Mesenchymal stem cell (in vitro differentiated cells and primary cell): ENCODE measurements at regions not wholly inside any gene's neighbourhood (a gene's known extent, or its start where the extent isn't known, plus 50 kb on each side); places are given as distances from the start of the nearest gene placed in this dataset.
A peak's percentile ranks its signal among the peaks of the same experiment; 100 is the strongest.

Experiments
- DNase-seq: peaks from one replicate; pipeline ENCODE4 v3.0.0-alpha.2; 2013
- H2AFZ ChIP-seq: one replicate; pipeline ENCODE4 v1.6.1; 2013; ENCODE audit warnings: low read depth, mild to moderate bottlenecking, control low read depth, inconsistent platforms, low read length, moderate library complexity
- H2AK5ac ChIP-seq: 2 replicates; pipeline ENCODE4 v1.6.1; 2013; ENCODE audit warnings: low read length, moderate library complexity, mild to moderate bottlenecking, inconsistent platforms; ENCODE audit not compliant: severe bottlenecking
- H2BK120ac ChIP-seq: one replicate; pipeline ENCODE4 v1.6.1; 2013; ENCODE audit warnings: low read depth, mild to moderate bottlenecking, inconsistent platforms, low read length, moderate library complexity
- H2BK12ac ChIP-seq, 2 experiments: one replicate each; pipeline ENCODE4 v1.6.1; 2013; ENCODE audit warnings: inconsistent platforms in 2 of 2, low read length in 2 of 2, mild to moderate bottlenecking in 2 of 2, moderate library complexity in 2 of 2, control low read depth in 1 of 2
- H2BK15ac ChIP-seq: one replicate; pipeline ENCODE4 v1.6.1; 2013; ENCODE audit warnings: mild to moderate bottlenecking, low read depth, inconsistent platforms; ENCODE audit not compliant: poor library complexity, severe bottlenecking
- H2BK5ac ChIP-seq: 2 replicates; pipeline ENCODE4 v1.6.1; 2013; ENCODE audit warnings: low read depth, mild to moderate bottlenecking, low read length, control low read depth, inconsistent platforms; ENCODE audit not compliant: poor library complexity, severe bottlenecking
- H3K14ac ChIP-seq, 2 experiments: one replicate each; pipeline ENCODE4 v1.6.1; 2013; ENCODE audit warnings: inconsistent platforms in 2 of 2, low read length in 2 of 2, control low read depth in 1 of 2, mild to moderate bottlenecking in 1 of 2, moderate library complexity in 1 of 2
- H3K18ac ChIP-seq, 2 experiments: one replicate each; pipeline ENCODE4 v1.6.1; 2013; ENCODE audit warnings: inconsistent platforms in 2 of 2, low read length in 2 of 2, control low read depth in 1 of 2, low read depth in 1 of 2, mild to moderate bottlenecking in 1 of 2
- H3K23ac ChIP-seq, 2 experiments: one replicate each; pipeline ENCODE4 v1.6.1; 2013; ENCODE audit warnings: inconsistent platforms in 2 of 2, low read length in 2 of 2, mild to moderate bottlenecking in 2 of 2, moderate library complexity in 2 of 2, control low read depth in 1 of 2
- H3K27ac ChIP-seq: 2 replicates; pipeline ENCODE4 v1.5.1; 2013; ENCODE audit warnings: mild to moderate bottlenecking, moderate library complexity, low read length, control low read depth, inconsistent platforms; ENCODE audit not compliant: poor library complexity, severe bottlenecking
- H3K27me3 ChIP-seq, 2 experiments: 2 replicates each; pipeline versions ENCODE4 v1.6.1 to v1.7.0; 2013; ENCODE audit warnings: low read length in 2 of 2, mild to moderate bottlenecking in 2 of 2, moderate library complexity in 2 of 2, control low read depth in 1 of 2, inconsistent platforms in 1 of 2; ENCODE audit not compliant: control insufficient read depth in 1 of 2, insufficient read depth in 1 of 2
- H3K36me3 ChIP-seq, 2 experiments: 2 replicates each; pipeline versions ENCODE4 v1.6.1 to v1.7.0; 2013; ENCODE audit warnings: low read length in 2 of 2, control low read depth in 1 of 2, inconsistent platforms in 1 of 2, low read depth in 1 of 2, mild to moderate bottlenecking in 1 of 2; ENCODE audit not compliant: insufficient read depth in 2 of 2, control insufficient read depth in 1 of 2
- H3K4ac ChIP-seq, 2 experiments: one replicate each; pipeline ENCODE4 v1.6.1; 2013; ENCODE audit warnings: inconsistent platforms in 2 of 2, low read length in 2 of 2, mild to moderate bottlenecking in 2 of 2, moderate library complexity in 2 of 2, control low read depth in 1 of 2, low read depth in 1 of 2
- H3K4me1 ChIP-seq: 2 replicates; pipeline ENCODE4 v1.6.1; 2013; ENCODE audit warnings: low read depth, low read length, control low read depth; ENCODE audit not compliant: control insufficient read depth, insufficient read depth
- H3K4me2 ChIP-seq: 2 replicates; pipeline ENCODE4 v1.6.1; 2013; ENCODE audit warnings: low read length, mild to moderate bottlenecking, inconsistent platforms; ENCODE audit not compliant: poor library complexity, severe bottlenecking
- H3K4me3 ChIP-seq, 2 experiments: 2 replicates each; pipeline versions ENCODE4 v1.5.1 to v1.7.0; 2013; ENCODE audit warnings: low read length in 2 of 2, mild to moderate bottlenecking in 2 of 2, control low read depth in 1 of 2, low read depth in 1 of 2; ENCODE audit not compliant: insufficient read depth in 1 of 2
- H3K79me1 ChIP-seq: replicated peaks from 2 replicates; pipeline ENCODE4 v1.6.1; 2013; ENCODE audit warnings: mild to moderate bottlenecking, control low read depth, low read length, inconsistent platforms; ENCODE audit not compliant: poor library complexity, severe bottlenecking
- H3K9ac ChIP-seq: 2 replicates; pipeline ENCODE4 v1.7.0; 2013; ENCODE audit warnings: mild to moderate bottlenecking, low read length, moderate library complexity
- H3K9me3 ChIP-seq: 2 replicates; pipeline ENCODE4 v1.7.0; 2013; ENCODE audit warnings: mild to moderate bottlenecking, low read length; ENCODE audit not compliant: control insufficient read depth
- H4K8ac ChIP-seq: one replicate; pipeline ENCODE4 v1.6.1; 2013; ENCODE audit warnings: inconsistent platforms, mild to moderate bottlenecking, low read length, moderate library complexity
- H4K91ac ChIP-seq: one replicate; pipeline ENCODE4 v1.6.1; 2013; ENCODE audit warnings: mild to moderate bottlenecking, low read length, inconsistent platforms
- WGBS: methylation state at CpG from one replicate; pipeline ENCODE4 v1.1.7; 2013; ENCODE audit warnings: mixed read lengths; 5-methylcytosine and 5-hydroxymethylcytosine counted together

- no peak overlapping the region for H3K9ac ChIP-seq
- no peak overlapping the region for H3K4me3 ChIP-seq
- no peak overlapping the region for H3K4ac ChIP-seq
- peaks cover 1% of the 10 kb centered on the region for H3K4me1 ChIP-seq
- no peak overlapping the region for H3K14ac ChIP-seq
- H3K27me3 ChIP-seq = no peaks in the 10 kb centered on the region
- no peak overlapping the region for H2AK5ac ChIP-seq
- H2BK12ac ChIP-seq = no peak overlapping the region
- H3K9me3 ChIP-seq = peaks cover 9% of the 10 kb centered on the region
- 100% methylated on average over 1 of the region's 1 CpG for WGBS
- no peak overlapping the region for H2BK120ac ChIP-seq
- H4K91ac ChIP-seq = no peak overlapping the region
- H3K36me3 ChIP-seq = no peaks in the 10 kb centered on the region
- no peak overlapping the region for H2BK15ac ChIP-seq
- no peak overlapping the region for H3K18ac ChIP-seq
- no peak overlapping the region for H3K27ac ChIP-seq
- H3K23ac ChIP-seq = no peak overlapping the region
- H3K79me1 ChIP-seq = no peaks in the 10 kb centered on the region
- no peak overlapping the region for H2AFZ ChIP-seq
- no peak overlapping the region for H3K4me2 ChIP-seq
- H2BK5ac ChIP-seq = no peak overlapping the region
- no peak overlapping the region for H4K8ac ChIP-seq
- no peak for DNase-seq
Measured at GRCh38 chr2:82511894-82512293, 1947.2 kb downstream of the SUCLG1 start.

- Histone ChIP-seq H2BK120ac (no peak overlapping the region), H4K91ac (no peak overlapping the region), H3K79me1 (no peaks in the 10 kb centered on the region), H3K23ac (no peak overlapping the region), H3K18ac (no peak overlapping the region), H4K8ac (no peak overlapping the region), H3K36me3 (no peaks in the 10 kb centered on the region), H3K9ac (no peak overlapping the region), H3K9me3 (peaks cover 9% of the 10 kb centered on the region), H3K4ac (no peak overlapping the region), H3K27ac (no peak overlapping the region), H2AK5ac (no peak overlapping the region), H2BK5ac (no peak overlapping the region), H2AFZ (no peak overlapping the region), H3K14ac (no peak overlapping the region), H3K4me2 (no peak overlapping the region), H2BK12ac (no peak overlapping the region), H3K4me1 (peaks cover 1% of the 10 kb centered on the region), H3K4me3 (peak overlapping the region in 1 of 2 experiments; percentile 14), H3K27me3 (no peaks in the 10 kb centered on the region), H2BK15ac (no peak overlapping the region)
- 67% methylated on average over 2 of the region's 2 CpGs for WGBS
- DNase-seq = no peak
Measured at GRCh38 chr2:82508702-82509101, 1950.4 kb downstream of the SUCLG1 start.

- Histone ChIP-seq H3K4ac (no peak overlapping the region), H3K27me3 (no peaks in the 10 kb centered on the region), H2BK15ac (no peak overlapping the region), H3K9ac (no peak overlapping the region), H3K9me3 (peaks cover 9% of the 10 kb centered on the region), H2BK12ac (no peak overlapping the region), H3K18ac (no peak overlapping the region), H3K4me2 (no peak overlapping the region), H2BK120ac (no peak overlapping the region), H3K36me3 (no peaks in the 10 kb centered on the region), H2BK5ac (no peak overlapping the region), H3K4me3 (no peak overlapping the region), H2AK5ac (no peak overlapping the region), H3K4me1 (peaks cover 1% of the 10 kb centered on the region), H3K23ac (no peak overlapping the region), H2AFZ (no peak overlapping the region), H4K8ac (no peak overlapping the region), H3K14ac (no peak overlapping the region), H3K27ac (no peak overlapping the region), H4K91ac (no peak overlapping the region), H3K79me1 (no peaks in the 10 kb centered on the region)
- 95% methylated on average over 10 of the region's 11 CpGs for WGBS
- DNase-seq = no peak
Measured at GRCh38 chr2:82507657-82508056, 1951.4 kb downstream of the SUCLG1 start.

DNA sequence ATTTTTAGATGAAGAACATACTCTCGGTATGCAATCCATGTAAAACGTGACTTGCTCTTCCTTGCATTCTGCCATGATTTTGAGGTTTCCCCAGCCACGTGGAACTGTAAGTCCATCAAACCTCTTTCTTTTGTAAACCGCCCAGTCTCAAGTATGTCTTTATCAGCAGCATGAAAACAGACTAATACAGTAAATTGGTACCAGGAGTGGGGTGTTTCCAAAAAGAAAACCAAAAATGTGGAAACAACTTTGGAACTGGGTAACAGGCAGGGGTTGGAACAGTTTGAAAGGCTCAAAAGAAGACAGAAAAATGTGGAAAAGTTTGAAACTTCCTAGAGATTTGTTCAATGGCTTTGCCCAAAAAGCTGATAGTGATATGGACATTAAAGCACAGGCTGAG lies 1957.9 kb downstream of the SUCLG1 start:
- H2BK15ac ChIP-seq = no peak overlapping the region
- no peak overlapping the region for H4K91ac ChIP-seq
- no peak overlapping the region for H2AK5ac ChIP-seq
- no peak overlapping the region for H2BK120ac ChIP-seq
- no peaks in the 10 kb centered on the region for H3K79me1 ChIP-seq
- no peak overlapping the region for H2BK12ac ChIP-seq
- no peak overlapping the region for H3K23ac ChIP-seq
- no peak for DNase-seq
- H3K4me1 ChIP-seq = no peaks in the 10 kb centered on the region
- H4K8ac ChIP-seq = no peak overlapping the region
- no peak overlapping the region for H2AFZ ChIP-seq
- 84% methylated on average over 3 of the region's 4 CpGs for WGBS
- H2BK5ac ChIP-seq = no peak overlapping the region
- H3K14ac ChIP-seq = no peak overlapping the region
- H3K4me3 ChIP-seq = no peak overlapping the region
- H3K4ac ChIP-seq = no peak overlapping the region
- no peak overlapping the region for H3K9ac ChIP-seq
- H3K4me2 ChIP-seq = no peak overlapping the region
- H3K36me3 ChIP-seq = no peaks in the 10 kb centered on the region
- H3K18ac ChIP-seq = no peak overlapping the region
- no peaks in the 10 kb centered on the region for H3K27me3 ChIP-seq
- H3K9me3 ChIP-seq = peaks cover 20% of the 10 kb centered on the region
- H3K27ac ChIP-seq = no peak overlapping the region
